GM18873 (cell line): ENCODE measurements at regions not wholly inside any gene's neighbourhood (a gene's known extent, or its start where the extent isn't known, plus 50 kb on each side); places are given as distances from the start of the nearest gene placed in this dataset.
"Not testable (repeated sequence)": the region's sequence is repeated elsewhere in the genome, so short reads cannot be mapped to it uniquely, and the experiment has no call there.

Source experiments
- ATAC-seq: cut with Tn5 transposase; IDR thresholded peaks from one replicate; pipeline ENCODE4 v1.9.1; 2021; ENCODE audit warnings: mild to moderate bottlenecking, moderate library complexity, moderate number of reproducible peaks; ENCODE audit not compliant: unreplicated experiment, low FRiP score

GRCh38 chrX:13478740-13479451 lies 90.5 kb upstream of the EGFL6 start:
- no peak for ATAC-seq

GRCh38 chrX:13476384-13476783 lies 93.0 kb upstream of the EGFL6 start:
- no peak for ATAC-seq

GRCh38 chrX:13474164-13474516 lies 95.3 kb upstream of the EGFL6 start:
- ATAC-seq: peak; percentile 17

- peak; percentile 65 for ATAC-seq
Measured at GRCh38 chrX:13473442-13474163, 95.8 kb upstream of the EGFL6 start.

GRCh38 chrX:13472975-13473374 lies 96.4 kb upstream of the EGFL6 start:
- ATAC-seq: no peak

- no peak for ATAC-seq
Measured at GRCh38 chrX:13471269-13471668, 98.1 kb upstream of the EGFL6 start.

- ATAC-seq: no peak
Measured at GRCh38 chrX:13470685-13470977, 98.8 kb upstream of the EGFL6 start.

- ATAC-seq: no peak
Measured at GRCh38 chrX:13469963-13470684, 99.3 kb upstream of the EGFL6 start.

- ATAC-seq: no peak
Measured at GRCh38 chrX:13468096-13468495, 101.3 kb upstream of the EGFL6 start.

- ATAC-seq: no peak
Measured at GRCh38 chrX:13467243-13467642, 102.2 kb upstream of the EGFL6 start.

GRCh38 chrX:13464599-13465275 lies 104.7 kb upstream of the EGFL6 start:
- ATAC-seq: no peak

GRCh38 chrX:13463608-13464007 lies 105.8 kb upstream of the EGFL6 start:
- ATAC-seq: no peak

- no peak for ATAC-seq
Measured at GRCh38 chrX:13452283-13452682, 117.1 kb upstream of the EGFL6 start.

GRCh38 chrX:13449441-13449840 lies 120.0 kb upstream of the EGFL6 start:
- no peak for ATAC-seq

- ATAC-seq: no peak
Measured at GRCh38 chrX:13448941-13449340, 120.5 kb upstream of the EGFL6 start.

GRCh38 chrX:13441608-13442007 lies 121.8 kb upstream of the ATXN3L start:
- not testable (repeated sequence) for ATAC-seq

- ATAC-seq: no peak
Measured at GRCh38 chrX:13440176-13440575, 120.3 kb upstream of the ATXN3L start.

GRCh38 chrX:13433298-13433605 lies 113.4 kb upstream of the ATXN3L start:
- no peak for ATAC-seq

- no peak for ATAC-seq
Measured at GRCh38 chrX:13432414-13433297, 112.8 kb upstream of the ATXN3L start.

- no peak for ATAC-seq
Measured at GRCh38 chrX:13430136-13430827, 110.4 kb upstream of the ATXN3L start.
